ENCODE measurements at regions not wholly inside any gene's neighbourhood (a gene's known extent, or its start where the extent isn't known, plus 50 kb on each side); places are given as distances from the start of the nearest gene placed in this dataset.

DNA sequence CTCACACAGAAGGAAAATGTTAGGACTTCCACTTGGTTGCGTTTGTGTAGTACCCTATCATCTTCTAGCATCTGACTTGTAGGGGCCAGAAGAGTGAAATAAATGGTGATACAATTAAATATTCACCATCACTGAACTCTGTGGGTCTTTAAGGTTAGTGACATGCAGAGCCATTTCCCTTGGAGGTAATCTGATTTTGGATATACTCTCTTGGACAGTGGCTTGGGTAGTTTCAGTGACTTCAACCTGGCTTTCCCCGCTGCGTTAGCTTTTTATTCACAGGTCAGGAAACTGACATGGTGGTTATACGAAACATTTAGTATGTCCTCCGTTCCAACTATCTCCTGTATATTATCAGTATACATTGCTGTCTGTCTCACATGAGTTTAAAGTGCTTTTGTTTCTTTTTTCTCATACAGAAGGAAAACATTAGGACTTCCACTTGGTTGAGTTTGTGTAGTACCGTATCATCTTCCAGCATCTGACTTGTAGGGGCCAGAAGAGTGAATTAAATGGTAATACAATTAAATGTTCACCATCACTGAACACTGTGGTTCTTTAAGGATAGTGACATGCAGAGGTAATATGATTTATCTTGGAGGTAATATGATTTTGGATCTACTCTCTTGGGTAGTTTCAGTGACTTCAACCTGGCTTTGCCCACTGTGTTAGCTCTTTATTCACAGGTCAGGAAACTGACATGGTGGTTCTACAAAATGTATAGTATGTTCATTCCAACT, 883.6 kb downstream of the TAF11L14 start:
- Histone ChIP-seq H2BK20ac (ENCODE audit: low read depth, low read length, poor library complexity, severe bottlenecking) (no peak overlapping the region), H2BK15ac (ENCODE audit: low read depth, low read length) (no peak overlapping the region), H4K5ac (ENCODE audit: insufficient read length, low read depth, low read length) (no peak overlapping the region), H2AK5ac (ENCODE audit: insufficient read length, low read length) (no peak overlapping the region), H4K20me1 (ENCODE audit: control insufficient read depth, insufficient read depth, insufficient read length) (no peaks in the 10 kb centered on the region), H3K18ac (ENCODE audit: insufficient read length, low read depth, low read length) (no peak overlapping the region), H3K23me2 (ENCODE audit: insufficient read length, low read depth, low read length, poor library complexity, severe bottlenecking) (no peaks in the 10 kb centered on the region), H3K27me3 (ENCODE audit: insufficient read depth, low read length) (no peaks in the 10 kb centered on the region), H2BK120ac (ENCODE audit: low read depth, low read length, poor library complexity, severe bottlenecking) (no peak overlapping the region), H3K27ac (ENCODE audit: insufficient read length, low read depth, low read length) (no peak overlapping the region), H3K23ac (ENCODE audit: insufficient read length, low read depth, low read length) (no peak overlapping the region), H3K14ac (ENCODE audit: insufficient read depth, low read length) (no peak overlapping the region), H3K56ac (ENCODE audit: insufficient read length, low read depth, low read length) (no peak overlapping the region), H3K9me3 (ENCODE audit: control insufficient read depth, low read depth, low read length) (no peaks in the 10 kb centered on the region), H3K79me1 (ENCODE audit: insufficient read depth, low read depth, low read length, poor library complexity, severe bottlenecking) (no peaks in the 10 kb centered on the region), H2BK5ac (ENCODE audit: insufficient read length, low read length) (no peak overlapping the region), H2AFZ (ENCODE audit: low read length) (no peak overlapping the region), H2BK12ac (ENCODE audit: insufficient read length, low read depth, low read length) (no peak overlapping the region), H3K9ac (ENCODE audit: extremely low read depth, insufficient read length, low read length) (no peak overlapping the region), H3K4ac (ENCODE audit: low read depth, low read length) (no peak overlapping the region), H3T11ph (ENCODE audit: low read length) (no peak overlapping the region), H3K4me2 (ENCODE audit: insufficient read depth, insufficient read length, low read length) (no peak overlapping the region), H4K8ac (replicated peaks; ENCODE audit: insufficient read length, low read depth, low read length) (no peak overlapping the region), H3K79me2 (ENCODE audit: insufficient read depth, low read length) (no peaks in the 10 kb centered on the region), H4K91ac (ENCODE audit: insufficient read length, low read depth, low read length) (no peak overlapping the region), H3K4me1 (ENCODE audit: insufficient read depth, low read length) (no peaks in the 10 kb centered on the region; the same call in 1 of the 2 replicates)
- no peak for DNase-seq
- Mint-ChIP-seq H3K27me3 (ENCODE audit: low read depth) (0 out of 2 replicates have a peak, but pooled peaks cover 2% of the 10 kb centered on the region), H3K4me1 (no peaks in the 10 kb centered on the region), H3K27ac (no peak overlapping the region), H3K9me3 (peaks cover 2% of the 10 kb centered on the region in 2 experiments; a peak in 3 of 5 replicates), H3K4me3 (no peak overlapping the region), H3K36me3 (ENCODE audit: insufficient read depth in 1 of 3, low read depth in 3 of 3) (peaks cover 0 to 11% (median 7%) of the 10 kb centered on the region in 3 experiments; a peak in 3 of 7 replicates)
- no CpG with 5 or more reads among the region's 6 CpGs for WGBS (ENCODE audit: extremely low coverage, insufficient read length, low lambda C conversion rate)
- TF ChIP-seq, protein P1, sequence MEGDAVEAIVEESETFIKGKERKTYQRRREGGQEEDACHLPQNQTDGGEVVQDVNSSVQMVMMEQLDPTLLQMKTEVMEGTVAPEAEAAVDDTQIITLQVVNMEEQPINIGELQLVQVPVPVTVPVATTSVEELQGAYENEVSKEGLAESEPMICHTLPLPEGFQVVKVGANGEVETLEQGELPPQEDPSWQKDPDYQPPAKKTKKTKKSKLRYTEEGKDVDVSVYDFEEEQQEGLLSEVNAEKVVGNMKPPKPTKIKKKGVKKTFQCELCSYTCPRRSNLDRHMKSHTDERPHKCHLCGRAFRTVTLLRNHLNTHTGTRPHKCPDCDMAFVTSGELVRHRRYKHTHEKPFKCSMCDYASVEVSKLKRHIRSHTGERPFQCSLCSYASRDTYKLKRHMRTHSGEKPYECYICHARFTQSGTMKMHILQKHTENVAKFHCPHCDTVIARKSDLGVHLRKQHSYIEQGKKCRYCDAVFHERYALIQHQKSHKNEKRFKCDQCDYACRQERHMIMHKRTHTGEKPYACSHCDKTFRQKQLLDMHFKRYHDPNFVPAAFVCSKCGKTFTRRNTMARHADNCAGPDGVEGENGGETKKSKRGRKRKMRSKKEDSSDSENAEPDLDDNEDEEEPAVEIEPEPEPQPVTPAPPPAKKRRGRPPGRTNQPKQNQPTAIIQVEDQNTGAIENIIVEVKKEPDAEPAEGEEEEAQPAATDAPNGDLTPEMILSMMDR (conservative IDR thresholded peaks at IDR 0.05), result no peak

Measured in H9 (cell line).